ENCODE measurements at regions not wholly inside any gene's neighbourhood (a gene's known extent, or its start where the extent isn't known, plus 50 kb on each side); places are given as distances from the start of the nearest gene placed in this dataset.

DNA sequence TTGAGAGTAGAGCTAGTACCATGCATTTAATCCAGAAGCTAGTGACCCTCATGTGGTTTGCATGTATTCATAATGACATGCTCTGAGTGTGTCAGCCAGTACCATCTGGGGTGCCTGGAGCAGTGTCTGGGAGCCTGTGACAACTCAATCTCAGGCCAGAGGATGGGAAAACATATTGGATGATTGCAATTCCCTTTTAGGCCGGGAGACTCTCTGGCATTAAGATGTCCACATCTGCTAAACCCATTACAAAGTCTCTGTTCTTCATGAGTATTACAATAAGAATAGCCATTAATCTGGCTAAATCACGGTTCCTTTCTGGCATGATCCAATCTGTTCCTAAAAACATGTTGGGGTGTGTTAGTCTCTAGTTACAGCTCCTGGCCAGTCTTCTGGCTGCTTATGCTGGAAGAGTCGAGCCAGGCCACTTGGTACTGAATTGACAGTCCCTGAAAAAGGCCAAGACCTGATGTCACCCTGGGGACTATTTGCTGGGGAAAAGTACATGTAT lies 475.7 kb downstream of the ENC1 start:
- Mint-ChIP-seq H3K9me3 (no peaks in the 10 kb centered on the region), H3K27me3 (no peaks in the 10 kb centered on the region), H3K36me3 (no peaks in the 10 kb centered on the region), H3K4me3 (no peak overlapping the region), H3K4me1 (no peaks in the 10 kb centered on the region), H3K27ac (no peak overlapping the region)
- no peak for ATAC-seq

DNA sequence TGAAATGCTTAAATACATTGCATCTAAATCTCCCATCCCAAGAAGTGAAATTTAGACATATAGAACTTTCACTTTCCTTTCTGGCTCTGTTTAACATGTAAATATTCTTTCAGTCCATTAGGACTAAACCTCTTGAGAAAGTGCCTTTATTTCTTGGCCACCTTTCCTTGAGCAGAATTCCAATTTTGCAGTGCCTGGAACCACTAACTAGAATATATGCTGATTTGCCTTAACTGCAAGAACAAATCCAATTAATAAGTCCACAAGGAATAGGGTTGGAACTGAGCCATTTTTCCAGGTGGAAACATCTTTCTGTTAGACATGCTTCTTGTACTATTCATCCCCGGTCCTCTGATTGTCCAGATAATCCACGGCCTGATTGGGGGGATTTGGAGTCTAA lies 478.0 kb downstream of the ENC1 start:
- Mint-ChIP-seq H3K9me3 (no peaks in the 10 kb centered on the region), H3K27ac (no peak overlapping the region), H3K4me3 (no peak overlapping the region), H3K4me1 (no peaks in the 10 kb centered on the region), H3K36me3 (no peaks in the 10 kb centered on the region), H3K27me3 (peaks cover 9% of the 10 kb centered on the region)
- no peak for ATAC-seq

DNA sequence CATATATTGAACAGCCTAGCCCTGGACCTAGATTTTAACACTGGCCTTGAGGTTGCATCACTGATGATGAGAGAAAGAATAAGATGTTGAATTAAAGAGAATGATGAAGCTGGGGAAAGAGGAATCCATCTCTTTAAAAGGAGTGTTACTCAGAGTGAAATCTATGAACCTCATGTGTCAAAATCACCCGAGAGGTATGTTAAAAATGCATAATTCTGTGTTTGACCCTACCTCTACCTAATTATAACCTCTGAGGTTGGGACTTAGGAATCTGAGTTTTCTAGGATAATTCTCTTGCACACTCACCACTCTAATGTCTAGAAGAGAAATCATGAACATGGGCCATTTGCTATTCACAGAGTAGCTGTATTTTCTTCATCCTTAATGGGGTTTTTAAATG lies 479.4 kb downstream of the ENC1 start:
- Mint-ChIP-seq H3K9me3 (no peaks in the 10 kb centered on the region), H3K4me3 (no peak overlapping the region), H3K36me3 (no peaks in the 10 kb centered on the region), H3K4me1 (no peaks in the 10 kb centered on the region), H3K27me3 (peaks cover 9% of the 10 kb centered on the region), H3K27ac (no peak overlapping the region)
- no peak for ATAC-seq

DNA sequence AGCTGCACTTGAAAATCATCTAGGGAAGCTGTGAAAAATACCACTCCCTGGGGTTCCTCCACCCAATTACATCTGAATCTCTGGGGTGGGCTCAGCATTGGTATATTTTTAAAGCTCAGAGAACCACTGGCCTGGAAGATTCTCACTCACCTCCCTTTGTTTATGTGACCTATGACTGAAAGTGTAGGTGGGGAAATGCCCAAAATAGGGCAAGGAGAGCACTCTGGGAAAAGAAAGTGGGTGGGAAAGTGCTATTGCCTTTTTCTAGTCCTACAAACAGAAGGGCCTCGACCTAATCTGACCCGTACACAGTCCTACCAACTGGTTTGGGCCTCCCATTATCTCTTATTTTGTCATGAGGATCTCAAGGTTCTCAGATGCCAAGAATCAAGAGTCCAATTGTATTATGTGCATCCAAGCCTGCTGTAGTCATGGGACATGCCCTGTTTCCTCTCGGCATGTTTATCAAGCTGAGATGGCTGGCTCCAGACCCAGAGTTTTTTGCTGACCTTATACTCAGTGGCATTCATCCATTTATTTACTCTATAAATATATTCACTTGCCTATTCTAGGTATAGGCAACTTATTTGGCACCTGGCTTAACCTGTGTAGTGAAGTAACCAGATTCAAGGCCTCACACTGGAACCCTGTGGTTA lies 483.7 kb downstream of the ENC1 start:
- H3K27me3 Mint-ChIP-seq, result peaks cover 9% of the 10 kb centered on the region
- H3K27ac Mint-ChIP-seq, result no peak overlapping the region
- H3K9me3 Mint-ChIP-seq, result no peaks in the 10 kb centered on the region
- no peak for ATAC-seq
- H3K4me3 Mint-ChIP-seq, result no peak overlapping the region
- no peaks in the 10 kb centered on the region for H3K36me3 Mint-ChIP-seq
- no peaks in the 10 kb centered on the region for H3K4me1 Mint-ChIP-seq

DNA sequence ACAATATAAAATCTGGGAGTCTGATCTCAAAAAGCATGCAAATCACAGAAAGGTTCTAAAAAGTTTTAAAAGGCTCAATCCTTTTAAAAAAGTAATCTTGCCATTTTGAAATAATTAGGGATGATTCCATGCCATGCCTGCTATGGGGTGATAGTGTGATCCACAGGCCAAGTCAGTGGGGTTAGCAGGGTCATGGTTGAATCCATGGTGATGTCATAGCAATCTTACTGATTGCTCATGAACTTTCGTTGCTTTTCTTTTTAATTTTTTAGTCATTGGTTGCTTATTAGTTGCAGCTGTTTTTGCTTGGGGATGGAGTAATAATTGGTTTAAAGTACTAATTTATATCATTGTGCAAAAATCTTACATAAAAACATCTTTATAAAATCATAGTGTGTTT lies 485.0 kb downstream of the ENC1 start:
- no peaks in the 10 kb centered on the region for H3K4me1 Mint-ChIP-seq
- no peaks in the 10 kb centered on the region for H3K9me3 Mint-ChIP-seq
- H3K27me3 Mint-ChIP-seq, result peaks cover 9% of the 10 kb centered on the region
- H3K27ac Mint-ChIP-seq, result no peak overlapping the region
- no peak for ATAC-seq
- no peaks in the 10 kb centered on the region for H3K36me3 Mint-ChIP-seq
- H3K4me3 Mint-ChIP-seq, result no peak overlapping the region

DNA sequence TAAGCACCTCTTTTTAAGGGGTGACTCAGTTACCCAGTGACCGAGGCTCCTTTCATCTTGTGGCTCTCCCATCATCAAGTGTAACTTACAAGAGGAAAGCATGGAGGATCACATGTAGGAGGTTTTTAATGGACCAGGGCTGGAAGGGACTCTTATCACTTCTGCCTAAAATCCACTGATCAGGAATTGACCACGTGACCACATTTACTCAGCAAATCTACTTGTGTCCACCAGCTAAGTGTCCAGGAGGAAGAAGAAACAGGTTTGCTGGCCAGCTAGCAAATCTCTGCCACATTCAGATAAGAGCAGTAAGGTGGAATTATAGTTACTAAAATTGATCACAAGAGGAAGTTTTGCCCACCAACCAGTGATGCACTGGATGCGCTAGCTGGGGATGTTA lies 486.0 kb downstream of the ENC1 start:
- H3K36me3 Mint-ChIP-seq, result no peaks in the 10 kb centered on the region

DNA sequence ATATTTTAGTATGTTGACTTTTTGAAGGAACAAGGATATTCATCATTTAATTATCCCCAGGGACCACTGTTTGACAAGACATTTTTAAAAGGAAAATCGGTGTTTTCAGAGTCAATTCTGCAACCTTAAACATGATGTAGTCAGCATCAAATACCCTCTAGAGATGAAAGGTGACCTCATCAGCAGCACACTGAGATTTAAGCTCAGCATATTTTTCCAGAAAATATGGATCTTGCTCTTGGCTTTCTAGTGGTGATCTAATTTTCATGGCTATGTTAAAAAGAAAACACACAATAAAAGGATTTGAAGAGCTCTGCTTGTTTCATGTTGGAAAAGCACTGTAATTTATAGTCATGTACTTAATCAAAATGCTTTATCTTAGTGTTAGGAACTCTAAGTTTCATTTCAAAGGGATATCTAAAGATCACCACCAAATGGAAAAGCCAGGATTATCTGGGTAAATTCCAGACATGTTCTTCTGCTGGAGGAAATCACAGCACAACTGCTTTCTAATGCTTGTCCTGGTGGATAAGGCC lies 487.2 kb downstream of the ENC1 start:
- no peaks in the 10 kb centered on the region for H3K4me1 Mint-ChIP-seq
- H3K27me3 Mint-ChIP-seq, result peaks cover 8% of the 10 kb centered on the region
- H3K27ac Mint-ChIP-seq, result no peak overlapping the region
- H3K4me3 Mint-ChIP-seq, result no peak overlapping the region
- H3K9me3 Mint-ChIP-seq, result no peaks in the 10 kb centered on the region
- ATAC-seq, result no peak
- H3K36me3 Mint-ChIP-seq, result no peaks in the 10 kb centered on the region

More for the DNA sequence above, 486.0 kb downstream of the ENC1 start:
- ATAC-seq, result no peak
- H3K27me3 Mint-ChIP-seq, result peaks cover 9% of the 10 kb centered on the region
- H3K4me3 Mint-ChIP-seq, result no peak overlapping the region
- H3K9me3 Mint-ChIP-seq, result no peaks in the 10 kb centered on the region
- no peaks in the 10 kb centered on the region for H3K4me1 Mint-ChIP-seq
- H3K27ac Mint-ChIP-seq, result no peak overlapping the region

DNA sequence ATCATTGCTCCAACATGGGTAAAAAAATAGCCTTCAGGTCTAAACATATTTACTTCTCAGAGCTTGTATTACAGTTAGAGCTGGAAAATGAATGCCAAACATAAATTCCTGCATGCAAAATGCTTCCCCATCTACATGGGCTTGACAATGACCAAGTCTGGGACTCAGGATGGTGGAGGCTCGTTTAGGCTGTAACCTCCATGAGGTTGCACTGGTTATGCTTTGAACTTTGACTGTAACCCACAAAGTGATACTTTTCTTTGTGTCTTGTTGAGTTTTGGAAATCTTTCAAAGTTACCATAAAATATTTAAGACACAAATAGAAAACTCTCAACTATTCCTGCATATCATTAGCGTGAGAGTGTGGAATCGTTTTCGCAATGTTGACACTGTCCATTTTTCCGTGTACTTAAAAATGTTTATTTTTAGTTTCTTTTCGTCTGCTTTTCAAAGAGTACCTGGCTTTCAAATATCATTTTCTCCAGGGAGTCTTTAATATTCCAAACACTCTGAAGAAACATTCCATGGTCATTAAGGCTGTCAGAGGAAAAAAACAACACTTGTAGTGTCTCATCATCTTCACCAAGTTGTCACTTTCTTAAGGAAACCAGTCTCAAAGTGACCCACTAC lies 487.8 kb downstream of the ENC1 start:
- no peak overlapping the region for H3K4me3 Mint-ChIP-seq
- peaks cover 8% of the 10 kb centered on the region for H3K27me3 Mint-ChIP-seq
- no peaks in the 10 kb centered on the region for H3K4me1 Mint-ChIP-seq

DNA sequence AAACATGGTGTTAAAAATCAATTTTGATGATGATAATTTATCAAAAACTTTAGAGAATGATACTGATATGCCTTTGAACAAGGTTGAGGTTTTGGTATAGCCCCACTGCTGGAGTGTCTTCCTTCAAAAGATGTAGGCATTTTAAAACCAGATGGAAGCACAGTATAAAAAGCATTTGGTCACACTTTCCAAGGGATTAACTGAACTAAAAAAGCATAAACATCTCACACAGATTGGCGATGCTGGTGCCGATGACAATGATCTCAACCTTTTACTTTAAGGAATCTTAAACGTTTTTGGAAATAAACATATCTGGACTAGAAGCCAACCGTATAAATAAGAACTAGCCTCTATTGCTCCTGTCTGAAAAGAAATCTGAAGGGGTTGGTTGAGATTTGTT lies 488.4 kb downstream of the ENC1 start:
- ATAC-seq, result no peak
- Mint-ChIP-seq H3K36me3 (no peaks in the 10 kb centered on the region), H3K27ac (no peak overlapping the region), H3K27me3 (peaks cover 8% of the 10 kb centered on the region), H3K9me3 (no peaks in the 10 kb centered on the region), H3K4me1 (no peaks in the 10 kb centered on the region), H3K4me3 (no peak overlapping the region)

More for the DNA sequence above, 487.8 kb downstream of the ENC1 start:
- Mint-ChIP-seq H3K9me3 (no peaks in the 10 kb centered on the region), H3K36me3 (no peaks in the 10 kb centered on the region), H3K27ac (no peak overlapping the region)
- no peak for ATAC-seq

DNA sequence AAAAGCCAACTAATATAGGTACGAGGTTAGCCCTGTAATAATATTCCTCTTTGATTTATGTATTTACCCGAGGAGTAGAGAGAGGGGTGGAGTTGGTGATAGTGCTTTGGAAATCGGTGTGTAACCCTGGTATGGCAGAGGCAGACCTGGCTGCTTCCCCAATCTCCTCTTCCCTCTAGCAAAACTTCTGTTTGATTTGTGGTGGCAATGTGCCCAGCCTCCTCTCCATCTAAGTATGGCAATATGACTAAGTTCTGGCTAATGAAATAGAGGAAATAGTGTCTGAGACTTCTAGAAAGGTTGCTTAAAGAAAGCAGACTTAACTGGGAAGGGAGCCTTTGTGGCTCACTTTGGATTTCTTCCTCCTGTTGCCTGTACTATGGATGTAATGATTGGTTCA lies 491.1 kb downstream of the ENC1 start:
- Mint-ChIP-seq H3K4me1 (no peaks in the 10 kb centered on the region), H3K9me3 (no peaks in the 10 kb centered on the region), H3K4me3 (no peak overlapping the region), H3K36me3 (no peaks in the 10 kb centered on the region), H3K27me3 (peaks cover 17% of the 10 kb centered on the region), H3K27ac (no peak overlapping the region)
- ATAC-seq, result no peak

DNA sequence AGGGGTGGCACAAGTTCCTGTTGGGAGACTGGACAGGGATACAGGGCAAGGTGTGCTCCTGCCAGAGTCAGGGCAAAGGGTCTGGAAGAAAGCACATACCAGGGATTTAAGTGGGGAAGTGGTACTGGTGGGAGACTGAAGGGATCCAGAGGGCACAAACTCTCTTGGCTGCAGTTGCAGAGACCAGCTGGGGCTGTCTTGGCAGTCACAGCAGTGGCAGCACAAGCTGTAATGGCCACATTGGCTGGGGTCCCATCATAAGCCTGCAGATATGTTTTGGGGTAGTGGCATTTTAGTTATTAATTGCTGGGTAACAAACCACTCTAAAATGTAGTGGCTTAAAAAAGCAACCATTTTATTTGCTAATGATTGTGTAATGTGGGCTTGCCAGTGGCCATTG lies 492.2 kb downstream of the ENC1 start:
- no peak overlapping the region for H3K27ac Mint-ChIP-seq

DNA sequence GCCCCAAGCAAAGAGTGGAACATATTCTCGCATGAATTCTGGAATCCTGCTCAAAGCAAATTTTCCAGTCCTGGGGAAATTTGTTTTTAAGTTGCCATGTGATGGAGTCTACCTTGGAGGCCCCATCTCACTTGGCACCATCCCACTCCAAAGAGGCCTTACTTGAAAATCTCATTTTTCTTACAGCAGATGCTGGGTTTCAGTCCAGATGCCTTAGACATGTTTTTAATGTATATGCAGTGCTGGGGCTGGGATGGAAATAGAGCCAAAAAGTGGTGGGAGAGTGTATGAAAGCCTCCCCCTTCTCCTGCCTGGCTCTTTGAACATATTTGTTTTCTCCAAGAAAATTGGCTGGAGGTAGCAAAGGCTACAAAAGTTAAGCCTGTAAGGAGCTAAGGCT lies 493.7 kb downstream of the ENC1 start:
- H3K4me1 Mint-ChIP-seq, result no peaks in the 10 kb centered on the region
- H3K4me3 Mint-ChIP-seq, result no peak overlapping the region
- H3K27ac Mint-ChIP-seq, result no peak overlapping the region
- no peaks in the 10 kb centered on the region for H3K9me3 Mint-ChIP-seq
- H3K36me3 Mint-ChIP-seq, result no peaks in the 10 kb centered on the region
- ATAC-seq, result no peak
- peaks cover 38% of the 10 kb centered on the region for H3K27me3 Mint-ChIP-seq

More for the DNA sequence above, 492.2 kb downstream of the ENC1 start:
- ATAC-seq, result no peak
- peaks cover 27% of the 10 kb centered on the region for H3K27me3 Mint-ChIP-seq
- no peak overlapping the region for H3K4me3 Mint-ChIP-seq
- H3K9me3 Mint-ChIP-seq, result no peaks in the 10 kb centered on the region
- no peaks in the 10 kb centered on the region for H3K4me1 Mint-ChIP-seq
- no peaks in the 10 kb centered on the region for H3K36me3 Mint-ChIP-seq

DNA sequence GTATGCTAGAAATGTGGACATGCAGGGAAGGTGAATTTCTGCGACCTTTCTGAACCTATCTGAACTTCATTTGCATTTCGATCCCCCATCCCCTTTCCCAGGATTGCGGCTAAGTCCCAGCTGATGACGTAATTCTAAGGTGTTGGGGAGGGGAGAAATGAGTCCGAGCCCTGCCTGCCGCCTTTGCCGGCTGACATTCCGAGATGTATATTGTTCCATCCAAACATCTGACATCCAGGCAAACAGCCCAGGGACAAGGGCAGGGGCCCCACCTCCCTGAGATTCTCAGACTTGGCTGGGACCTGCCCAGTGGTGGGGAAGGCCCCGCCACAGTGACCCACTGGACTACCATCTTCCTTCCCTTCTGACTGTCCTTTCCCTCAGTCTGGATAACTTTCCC lies 494.6 kb downstream of the ENC1 start:
- H3K27me3 Mint-ChIP-seq, result peaks cover 38% of the 10 kb centered on the region
- ATAC-seq, result no peak
- no peak overlapping the region for H3K4me3 Mint-ChIP-seq
- no peaks in the 10 kb centered on the region for H3K36me3 Mint-ChIP-seq
- H3K9me3 Mint-ChIP-seq, result no peaks in the 10 kb centered on the region
- H3K4me1 Mint-ChIP-seq, result no peaks in the 10 kb centered on the region
- H3K27ac Mint-ChIP-seq, result no peak overlapping the region

DNA sequence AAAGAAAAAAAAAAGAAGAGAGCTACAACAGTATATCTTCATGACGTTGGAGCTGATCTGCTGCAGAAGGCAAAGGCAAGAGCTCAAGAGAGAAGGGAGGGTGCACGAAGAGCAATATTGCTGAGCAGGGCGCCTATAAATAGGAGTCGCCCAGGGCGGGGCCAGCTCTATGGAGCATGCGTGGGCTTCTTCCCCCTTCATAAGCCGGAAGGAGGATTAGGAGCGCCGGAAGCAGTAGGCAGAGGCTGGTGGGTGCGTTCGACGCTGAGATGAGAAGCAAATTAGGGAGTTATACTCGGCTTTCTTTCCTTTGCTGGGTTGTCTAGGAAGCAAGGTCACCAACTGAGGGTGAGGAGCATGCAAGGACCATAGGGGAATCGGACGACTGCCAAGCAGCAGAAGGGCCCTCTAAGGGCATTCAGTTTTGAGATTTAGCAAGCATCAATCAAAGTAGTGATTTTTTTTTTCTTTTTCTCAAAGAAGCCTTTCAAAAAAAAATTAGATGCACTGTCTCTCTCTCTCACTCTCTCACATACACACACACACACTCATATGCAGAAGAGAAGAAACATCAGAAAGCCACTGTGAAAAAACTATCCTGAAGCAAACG lies 496.7 kb downstream of the ENC1 start:
- Mint-ChIP-seq H3K4me3 (no peak overlapping the region), H3K36me3 (no peaks in the 10 kb centered on the region), H3K9me3 (no peaks in the 10 kb centered on the region), H3K27me3 (peaks cover 45% of the 10 kb centered on the region), H3K27ac (no peak overlapping the region), H3K4me1 (no peaks in the 10 kb centered on the region)
- no peak for ATAC-seq

DNA sequence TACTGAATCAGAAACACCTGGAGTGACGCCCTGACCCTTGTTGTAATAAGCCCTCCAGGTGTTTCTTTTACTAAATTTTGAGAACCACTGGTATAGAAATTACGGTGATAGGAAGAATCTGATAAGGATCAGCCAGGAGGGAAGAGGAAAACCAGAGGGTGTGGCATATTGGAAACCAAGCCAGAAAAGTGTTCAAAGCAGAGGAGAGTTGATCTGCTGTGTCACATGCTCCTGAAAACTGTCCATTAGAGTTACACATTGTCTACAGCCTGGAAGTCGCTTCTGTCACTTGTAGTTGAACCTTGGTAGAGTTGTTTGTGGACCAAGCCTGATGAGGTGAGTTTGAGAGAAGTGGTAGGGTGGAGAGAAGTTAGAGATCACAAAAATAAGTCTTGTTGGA lies 497.4 kb downstream of the ENC1 start:
- ATAC-seq, result no peak
- Mint-ChIP-seq H3K9me3 (no peaks in the 10 kb centered on the region), H3K36me3 (no peaks in the 10 kb centered on the region)

DNA sequence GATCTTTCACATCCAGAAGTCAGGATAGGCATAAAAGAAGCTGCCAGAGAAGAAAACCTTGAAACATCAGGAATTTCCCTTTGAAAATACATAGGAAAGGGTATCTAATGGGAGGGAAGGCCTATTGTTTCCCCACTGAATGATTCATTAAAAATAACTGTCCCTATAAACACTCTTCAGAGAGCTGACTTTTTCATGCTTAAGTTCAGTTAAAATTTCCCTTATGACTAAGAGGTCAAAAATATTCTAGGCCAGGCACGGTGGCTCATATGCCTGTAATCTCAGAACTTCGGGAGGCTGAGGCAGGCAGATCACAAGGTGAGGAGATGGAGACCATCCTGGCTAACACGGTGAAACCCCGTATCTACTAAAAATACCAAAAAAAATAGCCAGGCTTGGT lies 499.5 kb downstream of the ENC1 start:
- Mint-ChIP-seq H3K4me3 (no peak overlapping the region), H3K27me3 (peaks cover 37% of the 10 kb centered on the region), H3K27ac (no peak overlapping the region), H3K36me3 (no peaks in the 10 kb centered on the region), H3K4me1 (no peaks in the 10 kb centered on the region), H3K9me3 (no peaks in the 10 kb centered on the region)
- ATAC-seq, result no peak

More for the DNA sequence above, 497.4 kb downstream of the ENC1 start:
- Mint-ChIP-seq H3K27me3 (peaks cover 41% of the 10 kb centered on the region), H3K4me1 (no peaks in the 10 kb centered on the region), H3K4me3 (no peak overlapping the region), H3K27ac (no peak overlapping the region)

Data from stimulated activated memory B cell treated with anti-CD40 and anti-IgM and Interleukin-4, amounts not matched to agents 10 μg/mL and 1 μg/mL and 100 μg/mL, for 72 hours (primary cell).